ENCODE measurements at regions not wholly inside any gene's neighbourhood (a gene's known extent, or its start where the extent isn't known, plus 50 kb on each side); places are given as distances from the start of the nearest gene placed in this dataset.

DNA sequence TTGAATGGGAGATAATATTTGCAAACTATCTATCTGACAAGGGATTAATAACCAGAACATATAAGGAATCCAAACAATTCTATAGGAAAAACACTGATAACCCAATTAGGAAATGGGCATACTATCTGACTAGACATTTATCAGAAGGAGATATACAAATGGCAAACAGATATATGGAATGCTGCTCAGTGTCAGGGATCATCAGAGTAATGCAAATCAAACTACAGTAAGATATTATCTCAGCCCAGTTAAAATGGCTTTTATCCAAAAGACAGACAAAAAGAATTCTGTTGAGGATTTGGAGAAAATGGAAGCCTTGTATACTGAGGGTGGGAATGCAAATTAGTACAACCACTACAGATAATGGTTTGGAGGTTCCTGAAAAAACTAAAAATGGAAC is 758.0 kb upstream of the B3GALT2 start:
- Histone ChIP-seq H2AFZ (no peak overlapping the region), H3K4me3 (no peak overlapping the region), H3K4me2 (no peak overlapping the region), H3F3A (ENCODE audit: insufficient read depth, low read depth) (no peaks in the 10 kb centered on the region), H3K9me3 (ENCODE audit: insufficient read depth, low read depth) (no peaks in the 10 kb centered on the region), H3K36me3 (ENCODE audit: low read depth) (no peaks in the 10 kb centered on the region), H3K27me3 (ENCODE audit: insufficient read depth, low read depth) (no peaks in the 10 kb centered on the region), H3K4me1 (replicated peaks; ENCODE audit: insufficient read depth) (no peaks in the 10 kb centered on the region), H3K9me2 (ENCODE audit: insufficient read depth) (no peaks in the 10 kb centered on the region; the same call in 1 of the 2 replicates), H4K20me1 (ENCODE audit: insufficient read depth) (no peaks in the 10 kb centered on the region), H3K79me2 (ENCODE audit: low read depth) (no peaks in the 10 kb centered on the region), H3K27ac (no peak overlapping the region)
- ChIA-PET POLR2A (ENCODE audit: unreplicated experiment) (no interaction called here), CTCF (no interaction called here)
- TF ChIP-seq EZH2 (IDR thresholded peaks at IDR 0.05; ENCODE audit: low read depth): no peak
- TF ChIP-seq, protein P1, sequence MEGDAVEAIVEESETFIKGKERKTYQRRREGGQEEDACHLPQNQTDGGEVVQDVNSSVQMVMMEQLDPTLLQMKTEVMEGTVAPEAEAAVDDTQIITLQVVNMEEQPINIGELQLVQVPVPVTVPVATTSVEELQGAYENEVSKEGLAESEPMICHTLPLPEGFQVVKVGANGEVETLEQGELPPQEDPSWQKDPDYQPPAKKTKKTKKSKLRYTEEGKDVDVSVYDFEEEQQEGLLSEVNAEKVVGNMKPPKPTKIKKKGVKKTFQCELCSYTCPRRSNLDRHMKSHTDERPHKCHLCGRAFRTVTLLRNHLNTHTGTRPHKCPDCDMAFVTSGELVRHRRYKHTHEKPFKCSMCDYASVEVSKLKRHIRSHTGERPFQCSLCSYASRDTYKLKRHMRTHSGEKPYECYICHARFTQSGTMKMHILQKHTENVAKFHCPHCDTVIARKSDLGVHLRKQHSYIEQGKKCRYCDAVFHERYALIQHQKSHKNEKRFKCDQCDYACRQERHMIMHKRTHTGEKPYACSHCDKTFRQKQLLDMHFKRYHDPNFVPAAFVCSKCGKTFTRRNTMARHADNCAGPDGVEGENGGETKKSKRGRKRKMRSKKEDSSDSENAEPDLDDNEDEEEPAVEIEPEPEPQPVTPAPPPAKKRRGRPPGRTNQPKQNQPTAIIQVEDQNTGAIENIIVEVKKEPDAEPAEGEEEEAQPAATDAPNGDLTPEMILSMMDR (conservative IDR thresholded peaks at IDR 0.05): no peak
- DNase-seq: no peak
- BruUV-seq (replicated peaks): no TSS peak
- intact Hi-C loops (cut with micrococcal nuclease; ENCODE audit: unreplicated experiment): no loop called here

DNA sequence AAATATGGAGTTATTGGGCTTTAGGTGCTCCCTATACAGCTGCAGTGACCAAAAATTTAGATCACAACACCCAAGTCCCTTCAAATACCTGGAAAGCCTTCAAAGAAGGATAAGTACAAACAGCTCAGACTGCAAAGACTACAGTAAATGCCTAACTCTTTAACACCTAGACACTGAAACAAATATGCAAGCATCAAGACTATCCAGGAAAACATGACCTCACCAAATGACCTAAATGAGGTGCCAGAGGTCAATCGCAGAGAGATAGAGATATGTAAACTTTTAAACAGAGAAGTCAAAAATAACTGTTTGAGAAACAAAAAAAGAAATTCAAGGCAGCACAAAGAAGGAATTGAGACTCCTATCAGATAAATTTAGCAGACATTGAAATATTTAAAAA is 753.8 kb upstream of the B3GALT2 start:
- no TSS peak for BruUV-seq (replicated peaks)
- ChIA-PET POLR2A (ENCODE audit: unreplicated experiment) (interaction anchor here (0.6 kb wide), 1 partner anchor 86 kb away, joined by 4 read pairs; no protein-coding TSS in a partner anchor), CTCF (no interaction called here)
- no peaks in the 10 kb centered on the region for H3K4me1 ChIP-seq (replicated peaks; ENCODE audit: insufficient read depth)
- no peak for DNase-seq
- H3K79me2 ChIP-seq (ENCODE audit: low read depth): no peaks in the 10 kb centered on the region
- intact Hi-C loops (cut with micrococcal nuclease; ENCODE audit: unreplicated experiment): no loop called here
- TF ChIP-seq EZH2 (IDR thresholded peaks at IDR 0.05; ENCODE audit: low read depth): no peak
- TF ChIP-seq, protein P1 (conservative IDR thresholded peaks at IDR 0.05): no peak
- no peaks in the 10 kb centered on the region for H3K9me3 ChIP-seq (ENCODE audit: insufficient read depth, low read depth)
- H3K4me2 ChIP-seq: no peak overlapping the region
- H3K4me3 ChIP-seq: no peak overlapping the region
- no peaks in the 10 kb centered on the region for H3K36me3 ChIP-seq (ENCODE audit: low read depth)
- H3F3A ChIP-seq (ENCODE audit: insufficient read depth, low read depth): no peaks in the 10 kb centered on the region
- H3K27me3 ChIP-seq (ENCODE audit: insufficient read depth, low read depth): no peaks in the 10 kb centered on the region
- H3K27ac ChIP-seq: no peak overlapping the region
- no peaks in the 10 kb centered on the region for H4K20me1 ChIP-seq (ENCODE audit: insufficient read depth)
- H2AFZ ChIP-seq: no peak overlapping the region
- no peaks in the 10 kb centered on the region; the same call in 1 of the 2 replicates for H3K9me2 ChIP-seq (ENCODE audit: insufficient read depth)

DNA sequence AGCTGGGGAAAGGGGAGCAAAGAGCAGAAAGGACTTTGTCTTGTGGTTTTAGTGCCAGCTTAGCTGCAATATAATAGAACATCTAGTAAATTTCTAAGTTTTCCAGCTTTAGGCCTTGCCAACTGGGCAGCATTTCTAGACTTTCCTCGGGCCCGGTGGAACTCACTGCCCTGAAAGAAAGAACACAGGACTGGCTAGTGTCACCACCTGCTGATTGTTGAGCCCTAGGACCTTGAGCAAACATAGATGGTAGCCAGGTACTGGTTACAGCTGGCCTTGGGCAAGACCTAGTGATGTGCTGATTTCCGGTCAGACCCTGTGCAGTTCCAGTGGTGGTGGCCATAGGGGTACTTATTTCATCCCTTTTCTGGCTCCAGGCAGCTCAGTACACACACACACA is 753.2 kb upstream of the B3GALT2 start:
- DNase-seq: no peak
- ChIA-PET POLR2A (ENCODE audit: unreplicated experiment) (no interaction called here), CTCF (no interaction called here)
- Histone ChIP-seq H2AFZ (no peak overlapping the region), H3K4me1 (replicated peaks; ENCODE audit: insufficient read depth) (no peaks in the 10 kb centered on the region), H3K9me2 (ENCODE audit: insufficient read depth) (no peaks in the 10 kb centered on the region; the same call in 1 of the 2 replicates), H3K36me3 (ENCODE audit: low read depth) (no peaks in the 10 kb centered on the region), H3K79me2 (ENCODE audit: low read depth) (no peaks in the 10 kb centered on the region), H3K27ac (no peak overlapping the region), H4K20me1 (ENCODE audit: insufficient read depth) (no peaks in the 10 kb centered on the region), H3F3A (ENCODE audit: insufficient read depth, low read depth) (no peaks in the 10 kb centered on the region), H3K9me3 (ENCODE audit: insufficient read depth, low read depth) (no peaks in the 10 kb centered on the region), H3K4me3 (no peak overlapping the region), H3K4me2 (no peak overlapping the region), H3K27me3 (ENCODE audit: insufficient read depth, low read depth) (no peaks in the 10 kb centered on the region)
- intact Hi-C loops (cut with micrococcal nuclease; ENCODE audit: unreplicated experiment): no loop called here
- no peak for TF ChIP-seq EZH2 (IDR thresholded peaks at IDR 0.05; ENCODE audit: low read depth)
- TF ChIP-seq, protein P1 (conservative IDR thresholded peaks at IDR 0.05): no peak
- BruUV-seq (replicated peaks): no TSS peak

Measured in PC-9 (cell line).